SK-N-MC (cell line): ENCODE measurements at regions not wholly inside any gene's neighbourhood (a gene's known extent, or its start where the extent isn't known, plus 50 kb on each side); places are given as distances from the start of the nearest gene placed in this dataset.

Experiments
- DNase-seq: peaks from one replicate; pipeline ENCODE4 v3.0.0-alpha.2; 2011; ENCODE audit warnings: low read depth, low spot score
- H3K27ac ChIP-seq: fragments of 200-600 bp; sonication (generic); 2 replicates; pipeline ENCODE4 v1.5.1; 2016; ENCODE audit warnings: mixed run types
- H3K36me3 ChIP-seq: fragments of 200-600 bp; sonication (generic); 2 replicates; pipeline ENCODE4 v1.6.1; 2017; ENCODE audit warnings: antibody characterized with exemption, low read length, mixed read lengths; ENCODE audit not compliant: insufficient read depth
- H3K4me3 ChIP-seq: fragments of 200-600 bp; sonication (generic); 2 replicates; pipeline ENCODE4 v1.5.1; 2016
- H3K9ac ChIP-seq: fragments of 200-600 bp; sonication (generic); 2 replicates; pipeline ENCODE4 v1.8.0; 2017; ENCODE audit warnings: mixed run types, mixed read lengths; ENCODE audit not compliant: insufficient read length
- H3K9me3 ChIP-seq: fragments of 200-600 bp; sonication (generic); 2 replicates; pipeline ENCODE4 v1.6.1; 2017; ENCODE audit warnings: low read depth, mild to moderate bottlenecking, antibody characterized with exemption, low read length, moderate library complexity, mixed read lengths
- EZH2 ChIP-seq: fragments of 200-600 bp; sonication (generic); IDR thresholded peaks from one replicate; pipeline ENCODE4 v1.6.1; 2017; ENCODE audit warnings: antibody characterized with exemption
- FOXP2 ChIP-seq: optimal IDR thresholded peaks from 2 replicates; pipeline ENCODE3; 2011; ENCODE audit warnings: mild to moderate bottlenecking, moderate library complexity; ENCODE audit not compliant: insufficient read depth; ENCODE audit errors: extremely low read length, control extremely low read depth
- POLR2AphosphoS5 ChIP-seq: IDR thresholded peaks from 2 replicates; pipeline ENCODE4 v1.6.1; 2012; ENCODE audit warnings: mild to moderate bottlenecking, low read depth, low read length, borderline replicate concordance

DNA sequence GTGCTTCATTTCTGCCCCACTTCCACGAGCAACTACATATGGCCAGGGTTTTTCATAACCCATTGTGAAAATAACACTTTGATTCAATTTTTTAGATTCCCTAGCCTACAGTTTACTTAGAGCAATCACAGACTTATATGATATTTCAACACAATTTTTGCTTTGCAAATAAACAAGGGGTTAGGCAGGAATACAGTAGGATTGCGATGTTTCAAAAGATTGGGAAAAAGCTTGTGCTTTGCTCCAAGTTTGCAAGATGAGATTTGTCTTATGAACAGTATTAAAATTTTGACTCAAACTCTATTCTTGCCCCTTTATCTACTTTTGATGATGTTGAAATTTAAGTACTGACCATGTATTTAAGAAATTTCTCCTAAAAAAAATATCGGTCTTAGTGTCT lies 814.5 kb upstream of the PIK3C3 start:
- Histone ChIP-seq H3K27ac (no peak overlapping the region), H3K9me3 (no peaks in the 10 kb centered on the region), H3K4me3 (no peak overlapping the region), H3K9ac (no peak overlapping the region), H3K36me3 (no peaks in the 10 kb centered on the region)
- TF ChIP-seq POLR2AphosphoS5 (no peak), FOXP2 (no peak), EZH2 (no peak)
- DNase-seq = no peak

DNA sequence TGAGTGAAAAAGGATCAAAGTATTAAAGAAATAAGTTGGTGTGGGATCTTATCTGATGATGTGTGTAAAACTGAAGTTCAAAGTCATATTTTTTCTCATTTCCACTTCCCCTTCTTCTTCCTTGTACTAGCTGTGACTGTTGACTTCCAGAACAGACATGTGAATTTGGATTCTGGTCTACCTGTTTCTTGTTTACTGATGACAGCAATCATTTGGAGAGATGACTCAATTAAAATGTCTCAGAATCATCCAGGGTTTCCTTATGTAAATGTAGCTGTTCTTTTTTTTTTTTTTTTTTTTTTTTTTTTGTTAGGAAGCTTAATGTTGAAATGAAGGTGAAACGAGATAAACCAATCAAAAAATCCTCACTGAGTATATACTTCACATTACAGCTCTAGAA lies 819.9 kb upstream of the PIK3C3 start:
- no peak for TF ChIP-seq EZH2
- TF ChIP-seq POLR2AphosphoS5 = no peak
- TF ChIP-seq FOXP2 = no peak
- Histone ChIP-seq H3K9ac (no peak overlapping the region), H3K27ac (no peak overlapping the region), H3K9me3 (no peaks in the 10 kb centered on the region), H3K36me3 (no peaks in the 10 kb centered on the region), H3K4me3 (no peak overlapping the region)
- DNase-seq = no peak

DNA sequence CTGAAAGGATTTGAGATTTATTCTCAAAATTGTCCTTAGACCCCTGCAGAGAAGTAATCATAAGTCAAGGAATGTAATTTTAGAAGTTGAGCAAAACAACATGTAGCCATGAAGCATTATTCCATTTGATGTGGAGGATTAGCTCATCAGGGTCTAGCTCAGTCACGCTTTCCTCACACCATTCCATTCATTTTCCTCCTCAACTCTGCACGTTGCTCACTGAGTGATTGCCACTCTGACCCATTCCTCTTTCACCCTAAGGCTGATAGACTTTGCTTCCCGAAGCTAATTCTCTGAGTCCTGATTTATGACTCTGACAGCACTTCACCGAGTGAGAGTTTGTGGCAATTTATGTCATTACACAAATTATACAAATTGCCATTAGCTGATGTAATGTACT lies 820.6 kb upstream of the PIK3C3 start:
- no peaks in the 10 kb centered on the region for H3K9me3 ChIP-seq
- H3K4me3 ChIP-seq = no peak overlapping the region
- no peaks in the 10 kb centered on the region for H3K36me3 ChIP-seq
- DNase-seq = no peak
- no peak for TF ChIP-seq FOXP2
- no peak for TF ChIP-seq POLR2AphosphoS5
- TF ChIP-seq EZH2 = no peak
- H3K27ac ChIP-seq = no peak overlapping the region
- H3K9ac ChIP-seq = no peak overlapping the region

DNA sequence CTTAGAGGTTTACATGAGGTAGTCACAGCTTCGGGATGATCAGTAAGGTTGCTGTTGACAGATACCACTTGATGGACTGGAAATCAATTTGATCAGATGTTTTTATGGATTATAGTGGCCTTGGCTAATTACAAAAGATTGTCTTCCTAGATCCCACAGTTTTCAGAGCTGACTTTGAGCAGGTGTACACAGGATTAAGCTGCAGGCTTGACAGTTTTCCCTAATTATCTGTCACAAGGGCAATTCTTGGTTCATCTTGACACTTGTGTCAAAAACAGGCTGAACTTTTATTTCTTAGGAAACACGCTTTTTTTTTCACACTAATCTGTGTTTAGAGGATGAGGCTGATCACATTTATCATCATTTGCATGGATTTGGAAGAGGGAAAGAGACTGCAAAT lies 824.0 kb upstream of the PIK3C3 start:
- DNase-seq = no peak
- no peak overlapping the region for H3K4me3 ChIP-seq
- no peak overlapping the region for H3K9ac ChIP-seq
- no peaks in the 10 kb centered on the region for H3K9me3 ChIP-seq
- H3K27ac ChIP-seq = no peak overlapping the region
- TF ChIP-seq POLR2AphosphoS5 (no peak), EZH2 (no peak), FOXP2 (no peak)
- no peaks in the 10 kb centered on the region for H3K36me3 ChIP-seq

DNA sequence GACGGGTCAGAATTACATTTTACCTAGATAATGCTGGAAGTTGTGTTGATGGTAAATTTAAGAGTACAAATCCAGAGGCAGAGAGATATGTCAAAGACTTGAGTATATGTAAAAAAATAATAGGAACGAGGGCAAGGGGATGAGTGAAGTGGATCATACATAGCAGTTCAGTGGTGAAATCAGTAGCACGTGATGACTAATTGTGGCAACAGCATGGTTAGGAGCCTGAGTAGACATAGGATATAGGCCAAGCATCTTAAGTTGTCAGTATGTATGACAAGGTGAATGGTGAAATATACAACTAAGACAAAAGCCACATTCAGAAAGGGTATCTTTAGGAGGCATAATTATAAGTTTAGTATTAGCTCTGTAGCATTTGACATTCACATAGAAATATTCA lies 826.5 kb upstream of the PIK3C3 start:
- no peaks in the 10 kb centered on the region for H3K36me3 ChIP-seq
- H3K9me3 ChIP-seq = no peaks in the 10 kb centered on the region
- H3K9ac ChIP-seq = no peak overlapping the region
- TF ChIP-seq EZH2 (no peak), FOXP2 (no peak), POLR2AphosphoS5 (no peak)
- H3K4me3 ChIP-seq = no peak overlapping the region
- no peak for DNase-seq
- H3K27ac ChIP-seq = no peak overlapping the region

DNA sequence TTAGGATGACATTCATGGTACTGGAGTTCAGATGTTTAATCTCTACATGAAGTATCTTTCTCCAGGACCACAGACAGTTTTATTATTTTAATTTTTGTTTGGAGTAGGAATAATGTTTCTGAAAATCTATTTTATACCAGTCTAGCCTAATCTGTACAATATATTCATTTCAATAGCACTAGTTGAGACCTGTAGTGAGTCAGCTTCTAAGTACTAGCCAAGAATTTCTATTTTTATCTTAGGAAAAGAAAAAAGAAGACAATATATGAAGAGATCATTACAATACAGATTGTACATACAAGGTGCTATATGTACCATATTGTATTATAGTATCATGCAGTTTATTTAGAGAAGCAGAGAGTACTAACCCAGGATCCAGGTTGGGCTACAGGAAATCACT lies 826.9 kb upstream of the PIK3C3 start:
- H3K36me3 ChIP-seq = no peaks in the 10 kb centered on the region
- no peak for TF ChIP-seq EZH2
- TF ChIP-seq FOXP2 = no peak
- no peak for TF ChIP-seq POLR2AphosphoS5
- no peak for DNase-seq
- no peak overlapping the region for H3K9ac ChIP-seq
- no peak overlapping the region for H3K27ac ChIP-seq
- H3K9me3 ChIP-seq = no peaks in the 10 kb centered on the region
- no peak overlapping the region for H3K4me3 ChIP-seq

DNA sequence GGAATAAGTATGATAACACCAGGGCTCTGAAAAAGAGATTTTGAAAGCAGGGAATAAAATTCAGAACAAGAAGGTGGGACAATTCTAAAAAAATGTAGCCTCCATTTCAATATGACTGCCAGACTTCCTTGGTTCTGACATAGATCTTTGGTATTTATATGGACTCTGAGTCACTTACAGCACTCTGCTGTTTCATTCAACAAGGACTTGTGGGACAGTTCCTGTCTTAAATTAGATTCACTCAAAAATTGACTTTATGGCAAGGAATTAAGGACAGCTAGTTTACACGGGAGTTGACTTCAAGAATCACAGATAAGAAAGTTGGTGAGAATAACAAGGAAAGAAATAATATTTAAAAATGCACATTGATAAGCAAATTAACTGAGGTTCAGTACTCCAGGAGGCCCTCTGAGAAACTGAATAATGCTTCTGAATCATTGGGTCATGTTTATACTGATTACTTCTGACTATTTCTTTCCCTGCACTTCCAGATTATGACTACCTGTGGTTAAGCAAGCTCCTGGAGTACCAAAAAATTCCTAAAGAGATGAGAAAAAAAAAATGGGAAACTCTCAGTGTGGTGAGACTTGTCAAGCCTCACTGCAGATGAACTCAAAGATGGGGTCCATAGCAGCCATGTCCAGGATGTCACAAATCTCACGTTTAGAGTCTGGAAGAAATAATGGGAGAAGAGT lies 828.3 kb upstream of the PIK3C3 start:
- no peaks in the 10 kb centered on the region for H3K9me3 ChIP-seq
- TF ChIP-seq FOXP2 (no peak), POLR2AphosphoS5 (no peak)
- no peaks in the 10 kb centered on the region for H3K36me3 ChIP-seq
- H3K4me3 ChIP-seq = no peak overlapping the region
- no peak overlapping the region for H3K27ac ChIP-seq
- H3K9ac ChIP-seq = no peak overlapping the region
- no peak for DNase-seq

DNA sequence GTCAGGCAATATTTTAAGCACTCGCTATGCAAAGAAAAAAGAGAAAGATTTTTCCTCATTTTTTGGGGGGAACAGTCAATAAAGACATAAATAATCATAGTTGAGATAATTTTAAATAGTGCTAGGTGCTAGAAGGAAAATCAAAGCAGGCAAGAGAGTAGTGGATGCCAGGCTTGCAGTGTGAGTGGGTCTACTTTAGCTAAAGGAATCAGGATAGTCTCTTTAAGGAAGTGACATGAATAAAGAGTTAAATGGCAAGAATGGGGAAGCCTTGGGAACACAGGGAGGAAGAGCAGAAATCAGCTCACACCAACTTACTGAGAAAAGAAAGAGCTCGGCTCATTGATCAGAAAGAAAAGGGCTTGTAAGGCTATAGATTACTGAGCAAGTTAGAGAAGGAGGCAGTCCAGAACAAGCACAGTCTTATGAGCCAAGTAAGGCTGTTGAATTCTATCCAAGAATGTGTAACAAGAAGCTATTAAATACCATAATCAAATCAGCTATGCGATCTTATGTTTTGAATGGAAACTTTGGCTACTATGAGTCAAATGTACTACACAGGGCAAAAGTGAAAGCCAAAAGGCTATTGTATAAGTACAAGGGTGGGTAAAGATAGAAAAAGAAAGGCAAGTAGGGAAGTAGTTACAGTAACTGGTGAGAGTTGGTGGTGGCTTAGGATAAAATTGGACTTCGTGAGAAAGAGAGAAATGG lies 833.8 kb upstream of the PIK3C3 start:
- Histone ChIP-seq H3K9me3 (no peaks in the 10 kb centered on the region), H3K9ac (no peak overlapping the region), H3K36me3 (no peaks in the 10 kb centered on the region), H3K27ac (no peak overlapping the region), H3K4me3 (no peak overlapping the region)
- DNase-seq = no peak
- TF ChIP-seq FOXP2 = no peak
- TF ChIP-seq EZH2 = no peak

DNA sequence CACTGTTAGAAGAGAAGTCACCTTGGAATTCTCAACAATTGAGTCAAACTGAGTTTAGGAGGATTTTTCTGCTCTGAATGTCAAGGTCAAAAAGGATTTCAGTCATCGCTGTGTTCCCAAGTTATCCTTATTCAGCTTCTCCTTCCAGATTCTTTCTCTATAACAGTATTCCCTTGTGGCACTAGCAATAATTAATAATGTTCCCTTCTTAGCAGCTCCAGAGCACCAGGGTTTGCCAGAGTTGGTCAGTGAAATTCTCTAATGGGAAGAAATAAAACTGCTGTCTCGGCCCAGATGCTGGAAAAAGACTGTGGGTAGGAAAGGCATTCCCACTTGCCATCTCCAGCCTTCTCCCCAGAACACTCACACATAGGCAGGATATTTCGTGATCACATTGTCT lies 836.0 kb upstream of the PIK3C3 start:
- Histone ChIP-seq H3K9me3 (no peaks in the 10 kb centered on the region), H3K36me3 (no peaks in the 10 kb centered on the region), H3K27ac (no peak overlapping the region), H3K9ac (no peak overlapping the region), H3K4me3 (no peak overlapping the region)
- TF ChIP-seq EZH2 = no peak
- no peak for TF ChIP-seq FOXP2
- TF ChIP-seq POLR2AphosphoS5 = no peak
- DNase-seq = no peak
